Activated naive CD8-positive, alpha-beta T cell treated with anti-CD3 and anti-CD28 coated beads for 36 hours (primary cell): ENCODE measurements at regions not wholly inside any gene's neighbourhood (a gene's known extent, or its start where the extent isn't known, plus 50 kb on each side); places are given as distances from the start of the nearest gene placed in this dataset.
"Not testable (repeated sequence)": the region's sequence is repeated elsewhere in the genome, so short reads cannot be mapped to it uniquely, and the experiment has no call there.

Experiments
- DNase-seq: peaks from one replicate; pipeline ENCODE4 v3.0.0; 2021
- H3K27ac Mint-ChIP-seq: one replicate; pipeline ENCODE4 v1.8.0; 2022; ENCODE audit warnings: mild to moderate bottlenecking, moderate library complexity, mixed read lengths
- H3K27me3 Mint-ChIP-seq: one replicate; pipeline ENCODE4 v1.8.0; 2022; ENCODE audit warnings: mild to moderate bottlenecking, mixed read lengths
- H3K36me3 Mint-ChIP-seq: one replicate; pipeline ENCODE4 v1.8.0; 2021; ENCODE audit warnings: mild to moderate bottlenecking, mixed read lengths
- H3K4me1 Mint-ChIP-seq: one replicate; pipeline ENCODE4 v1.8.0; 2021; ENCODE audit warnings: mixed read lengths
- H3K4me3 Mint-ChIP-seq: one replicate; pipeline ENCODE4 v1.8.0; 2022; ENCODE audit warnings: mild to moderate bottlenecking, moderate library complexity, mixed read lengths
- H3K9me3 Mint-ChIP-seq: one replicate; pipeline ENCODE4 v1.8.0; 2022; ENCODE audit warnings: mixed read lengths

DNA sequence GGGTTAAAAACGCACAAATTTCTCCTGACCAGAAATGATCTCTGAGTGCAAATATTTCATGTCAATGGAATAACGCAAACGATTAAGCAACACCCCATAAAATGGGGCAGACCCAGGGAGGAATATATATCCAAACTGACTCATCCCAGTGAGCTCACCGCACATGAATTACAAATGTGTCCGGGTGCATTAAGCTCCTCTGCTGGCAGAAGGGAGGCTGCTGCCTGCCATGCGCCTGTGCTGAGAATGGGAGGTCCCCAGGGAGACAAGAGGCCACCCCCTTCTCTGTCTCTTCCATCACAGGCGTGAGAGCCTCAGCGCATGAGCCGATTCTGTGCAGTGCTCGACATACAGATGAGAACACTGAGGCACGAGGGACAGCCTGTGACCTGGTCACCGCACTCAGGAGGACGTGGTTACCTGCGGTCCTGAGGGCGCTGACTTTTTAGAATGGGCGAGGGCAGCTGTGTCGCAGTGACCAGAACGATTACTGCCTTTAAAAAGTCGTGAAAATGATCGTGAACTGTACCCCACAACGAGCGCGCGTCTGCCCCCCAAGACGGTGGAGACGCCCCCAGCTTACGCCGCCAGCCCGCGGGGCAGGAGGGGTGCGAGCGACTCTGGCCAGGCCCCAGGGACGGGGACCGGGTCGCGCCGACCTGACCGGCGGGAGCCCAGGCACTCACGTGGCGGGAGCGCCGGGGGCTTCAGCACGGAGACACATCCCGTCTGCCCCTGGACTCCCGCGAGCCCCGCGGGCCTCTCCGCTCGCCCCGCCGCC is 188.5 kb downstream of the ADRA2C start:
- Mint-ChIP-seq H3K4me1 (peaks cover 15% of the 10 kb centered on the region), H3K27ac (peak overlapping the region; percentile 97), H3K4me3 (peak overlapping the region; percentile 91)
- DNase-seq = peak; percentile 78
- not testable (repeated sequence) for H3K9me3 Mint-ChIP-seq, H3K27me3 Mint-ChIP-seq, H3K36me3 Mint-ChIP-seq

DNA sequence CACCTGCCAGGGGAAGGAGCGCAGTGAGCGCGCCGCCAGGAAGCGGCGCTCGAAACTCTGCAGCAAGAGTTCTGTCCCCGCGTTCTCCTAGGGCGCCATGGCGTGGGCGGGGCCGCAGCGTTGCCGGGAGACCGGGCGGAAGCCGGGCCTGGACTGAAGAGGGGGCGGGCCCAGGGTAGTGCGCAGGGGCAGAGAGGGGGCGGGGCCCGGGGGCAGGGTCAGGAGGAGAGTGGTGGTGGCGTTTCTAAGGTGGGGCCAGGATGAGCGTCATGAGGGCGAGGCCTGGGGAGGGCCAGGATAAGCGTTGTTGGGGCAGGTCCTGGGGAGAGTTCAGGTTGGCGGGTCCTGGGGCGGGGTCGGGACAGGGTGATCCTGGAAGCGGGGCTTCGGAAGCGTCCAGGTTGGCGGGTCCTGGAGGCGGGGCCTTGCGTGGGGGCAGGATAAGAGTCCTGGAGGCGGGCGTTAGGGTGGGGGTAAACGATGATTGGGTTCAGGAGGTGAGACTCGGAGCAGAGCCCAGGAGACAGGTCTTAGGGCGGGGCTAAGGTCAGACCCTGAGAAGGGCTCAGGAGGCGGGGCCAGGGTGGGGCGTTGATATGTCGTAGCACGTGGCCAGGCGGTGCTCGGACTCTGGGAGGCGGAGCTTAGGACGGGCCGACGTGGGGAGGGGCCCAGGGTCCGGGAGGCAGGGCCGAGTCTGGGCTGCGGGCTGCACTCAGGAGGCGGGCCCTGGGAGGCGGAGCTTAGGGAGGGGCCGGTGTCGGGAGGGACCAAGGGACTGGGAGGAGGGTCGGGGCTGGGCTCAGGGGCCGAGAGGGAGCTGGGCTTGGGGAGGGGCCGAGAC is 189.4 kb downstream of the ADRA2C start:
- peak; percentile 99 for DNase-seq
- H3K27ac Mint-ChIP-seq = peak overlapping the region; percentile 87
- H3K4me3 Mint-ChIP-seq = peak overlapping the region; percentile 91
- H3K4me1 Mint-ChIP-seq = peaks cover 15% of the 10 kb centered on the region
- H3K36me3 Mint-ChIP-seq, H3K27me3 Mint-ChIP-seq, H3K9me3 Mint-ChIP-seq: not testable (repeated sequence)

DNA sequence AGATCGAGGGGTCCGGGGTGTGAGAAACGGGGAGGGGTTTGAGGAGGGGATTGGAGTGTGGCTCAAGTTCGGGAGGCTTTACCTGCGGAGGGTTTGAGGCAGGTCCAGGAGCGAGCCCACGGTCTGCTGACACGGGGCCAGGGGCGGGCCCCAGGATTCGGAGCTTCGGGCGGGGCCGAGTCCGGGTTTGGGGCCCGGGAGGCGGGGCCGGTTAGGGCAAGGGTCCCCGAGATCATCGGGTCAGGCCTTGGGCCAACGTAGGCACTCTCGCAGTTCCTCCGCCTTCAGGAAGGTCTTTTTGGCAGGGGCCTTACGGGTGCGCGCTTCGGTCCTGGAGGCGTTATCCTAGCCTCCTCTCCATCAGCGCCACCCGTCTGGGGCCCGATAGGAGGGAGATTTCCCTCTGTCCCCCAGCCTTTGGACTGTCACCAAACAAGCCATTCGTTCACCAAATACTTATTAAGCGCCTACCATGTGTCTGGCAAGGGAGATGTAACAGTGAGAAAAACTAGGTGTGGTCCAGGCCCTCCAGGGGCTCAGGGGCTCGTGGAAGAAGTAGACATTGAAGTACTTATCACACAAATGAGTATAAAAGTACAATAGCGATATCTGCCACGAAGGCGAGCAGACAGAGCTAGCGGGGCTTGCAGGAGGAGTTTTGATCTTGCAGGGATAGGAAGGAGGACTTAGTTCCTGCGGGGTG is 190.1 kb downstream of the ADRA2C start:
- not testable (repeated sequence) for H3K9me3 Mint-ChIP-seq, DNase-seq, H3K27me3 Mint-ChIP-seq, H3K36me3 Mint-ChIP-seq
- Mint-ChIP-seq H3K27ac (peak overlapping the region; percentile 87), H3K4me3 (peak overlapping the region; percentile 91), H3K4me1 (peaks cover 15% of the 10 kb centered on the region)

DNA sequence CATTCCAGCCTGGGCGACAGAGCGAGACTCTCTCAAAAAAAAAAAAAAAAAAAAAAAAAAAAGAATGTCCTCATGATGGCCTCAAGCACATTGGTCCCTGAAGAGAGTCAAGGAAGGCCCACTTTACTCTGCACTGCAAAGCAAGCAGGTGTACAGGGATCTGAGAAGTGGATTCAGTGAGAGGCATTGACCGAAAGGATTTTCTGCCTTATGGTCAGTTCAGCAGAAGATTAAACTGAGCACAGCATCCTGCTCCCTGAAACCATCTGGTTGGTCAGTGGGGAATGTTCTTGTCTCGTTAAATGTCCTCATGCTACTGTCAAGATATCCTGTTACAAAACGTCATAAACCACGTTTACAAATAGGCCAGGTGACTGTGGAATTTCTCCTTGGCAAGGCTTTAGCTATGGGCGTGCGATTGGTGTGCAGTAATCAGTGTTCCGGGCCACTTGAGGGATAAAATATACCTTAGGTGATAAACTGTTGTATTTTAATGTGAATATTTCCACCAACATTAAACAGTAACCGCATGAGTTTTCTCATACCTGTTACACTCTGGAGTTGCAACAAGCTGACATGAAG is 195.0 kb downstream of the ADRA2C start:
- H3K4me3 Mint-ChIP-seq, DNase-seq, H3K27me3 Mint-ChIP-seq, H3K36me3 Mint-ChIP-seq, H3K9me3 Mint-ChIP-seq, H3K27ac Mint-ChIP-seq: not testable (repeated sequence)
- peaks cover 12% of the 10 kb centered on the region for H3K4me1 Mint-ChIP-seq

DNA sequence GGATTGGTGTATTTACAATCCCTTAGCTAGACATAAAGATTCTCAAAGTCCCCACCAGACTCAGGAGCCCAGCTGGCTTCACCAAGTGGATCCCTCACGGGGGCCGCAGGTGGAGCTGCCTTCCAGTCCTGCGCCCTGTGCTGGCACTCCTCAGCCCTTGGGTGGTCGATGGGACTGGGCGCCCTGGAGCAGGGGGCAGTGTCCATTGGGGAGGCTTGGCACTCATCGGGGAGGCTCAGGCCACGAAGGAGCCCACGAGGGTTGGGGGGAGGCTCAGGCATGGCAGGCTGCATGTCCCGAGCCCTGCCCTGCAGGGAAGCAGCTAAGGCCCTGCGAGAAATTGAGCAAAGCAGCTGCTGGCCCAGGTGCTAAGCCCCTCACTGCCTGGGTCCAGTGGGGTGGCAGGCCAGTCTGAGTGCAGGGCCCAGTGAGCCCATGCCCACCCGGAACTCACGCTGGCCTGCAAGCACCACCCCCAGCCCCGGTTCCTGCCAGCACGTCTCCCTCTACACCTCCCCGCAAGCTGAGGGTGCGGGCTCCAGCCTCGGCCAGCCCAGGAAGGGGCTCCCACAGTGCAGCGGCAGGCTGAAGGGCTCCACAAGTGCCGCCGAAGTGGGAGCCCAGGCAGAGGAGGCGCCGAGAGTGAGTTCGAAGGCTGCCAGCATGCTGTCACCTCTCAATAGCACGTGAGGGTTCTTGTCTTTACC is 198.5 kb downstream of the ADRA2C start:
- H3K4me1 Mint-ChIP-seq, DNase-seq, H3K4me3 Mint-ChIP-seq, H3K9me3 Mint-ChIP-seq, H3K27me3 Mint-ChIP-seq, H3K36me3 Mint-ChIP-seq, H3K27ac Mint-ChIP-seq: not testable (repeated sequence)

DNA sequence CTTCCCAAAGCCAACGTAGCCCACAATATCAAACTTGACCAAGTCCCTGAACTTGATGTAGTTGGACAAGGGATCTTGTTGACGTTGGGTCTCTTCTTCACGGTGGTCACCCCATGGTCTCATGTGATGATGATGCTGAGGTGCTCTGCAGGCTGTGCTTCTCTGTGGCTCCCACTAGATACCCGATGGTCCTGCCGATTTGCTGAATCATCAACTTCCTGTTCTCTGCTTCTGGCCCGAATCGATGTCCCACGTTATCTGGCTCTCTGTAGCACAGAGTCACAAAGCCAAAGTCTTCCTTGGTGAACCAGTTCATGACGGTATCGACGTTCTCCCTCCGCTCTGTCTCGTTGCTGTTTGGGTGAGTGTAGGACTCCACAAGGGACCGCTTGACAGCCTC is 201.0 kb downstream of the ADRA2C start:
- H3K27ac Mint-ChIP-seq, H3K9me3 Mint-ChIP-seq, H3K36me3 Mint-ChIP-seq, H3K4me1 Mint-ChIP-seq, H3K27me3 Mint-ChIP-seq, DNase-seq, H3K4me3 Mint-ChIP-seq: not testable (repeated sequence)

DNA sequence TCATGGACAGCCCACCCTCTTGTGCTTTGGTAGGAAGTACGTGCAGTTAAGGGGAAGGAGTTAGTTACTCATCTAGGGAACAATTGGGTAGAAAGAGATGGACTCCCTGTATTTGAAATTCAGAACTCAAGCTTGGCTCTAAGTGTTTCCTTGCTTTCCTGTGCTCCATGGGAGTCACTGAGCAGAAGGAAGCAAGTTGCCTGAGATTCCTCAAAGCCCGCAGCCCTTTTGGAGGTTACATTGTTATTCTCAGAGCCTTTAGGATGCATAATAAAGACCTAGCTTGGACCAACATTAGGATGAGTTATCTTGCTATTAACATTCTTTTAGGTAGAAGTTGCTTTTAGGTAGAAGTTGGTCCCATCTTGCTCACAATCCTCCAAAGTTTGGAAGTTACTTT is 206.4 kb downstream of the ADRA2C start:
- not testable (repeated sequence) for H3K27ac Mint-ChIP-seq, DNase-seq, H3K36me3 Mint-ChIP-seq, H3K4me1 Mint-ChIP-seq, H3K4me3 Mint-ChIP-seq, H3K9me3 Mint-ChIP-seq
- H3K27me3 Mint-ChIP-seq = peaks cover 19% of the 10 kb centered on the region

DNA sequence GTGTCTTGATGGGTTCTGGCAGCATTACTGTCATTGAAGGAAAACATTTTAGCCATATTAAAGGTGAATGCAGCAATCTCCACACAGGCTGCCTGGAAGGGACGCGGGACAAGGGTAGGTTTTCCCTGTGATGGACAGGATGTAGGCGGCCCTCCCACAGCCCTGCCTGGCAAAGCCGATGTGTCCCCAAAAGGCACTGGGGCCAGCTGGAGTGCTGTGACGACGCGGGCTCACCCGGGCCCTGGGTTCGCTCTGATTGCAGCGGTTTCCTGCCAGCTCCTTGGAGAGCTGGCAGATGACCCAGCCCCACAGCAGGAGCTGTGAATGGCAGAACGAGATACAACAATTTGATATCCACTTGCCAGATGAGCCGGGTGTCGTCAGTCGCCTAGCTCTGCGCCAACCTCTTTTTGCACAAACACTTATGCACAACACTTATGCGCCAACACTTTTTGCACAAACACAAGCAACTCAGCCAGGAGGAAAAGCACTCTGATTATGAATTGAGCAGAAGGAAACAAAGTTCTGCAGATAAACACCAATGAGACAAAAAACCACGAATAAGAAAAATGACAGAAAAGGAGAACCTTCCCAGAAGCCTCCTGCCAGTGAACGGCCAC is 207.5 kb downstream of the ADRA2C start:
- H3K27me3 Mint-ChIP-seq = peaks cover 19% of the 10 kb centered on the region
- not testable (repeated sequence) for H3K4me3 Mint-ChIP-seq, H3K27ac Mint-ChIP-seq, H3K9me3 Mint-ChIP-seq, DNase-seq, H3K4me1 Mint-ChIP-seq, H3K36me3 Mint-ChIP-seq

DNA sequence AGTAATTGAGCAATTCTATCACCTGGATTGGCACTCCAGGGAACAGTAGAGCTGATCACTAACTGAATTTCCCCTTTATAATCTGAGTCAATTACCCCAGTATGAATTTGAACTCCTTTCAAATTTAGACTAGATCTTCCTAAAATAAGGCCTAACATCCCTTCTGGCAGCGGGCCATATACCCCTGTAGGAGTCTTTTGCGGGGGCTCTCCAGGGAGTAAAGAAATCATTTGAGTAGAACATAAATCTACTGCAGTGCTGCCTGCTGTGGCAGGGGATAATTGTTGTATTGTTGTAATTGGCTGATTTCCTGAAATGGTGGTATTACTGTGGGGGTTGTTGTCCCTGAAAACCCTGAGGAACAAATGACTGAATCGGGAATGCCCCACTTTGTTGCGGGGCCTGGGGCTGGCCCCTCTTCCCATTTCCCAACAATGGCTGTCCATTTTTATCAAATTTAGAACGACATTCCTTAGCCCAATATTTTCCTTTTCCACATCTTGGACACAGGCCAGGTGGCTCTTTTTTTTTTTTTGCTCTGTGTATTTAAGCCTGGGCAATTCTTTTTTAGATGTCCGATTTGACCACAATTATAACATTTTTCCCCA is 217.4 kb downstream of the ADRA2C start:
- not testable (repeated sequence) for H3K27ac Mint-ChIP-seq, H3K9me3 Mint-ChIP-seq, H3K4me3 Mint-ChIP-seq, H3K4me1 Mint-ChIP-seq, H3K36me3 Mint-ChIP-seq, DNase-seq, H3K27me3 Mint-ChIP-seq

DNA sequence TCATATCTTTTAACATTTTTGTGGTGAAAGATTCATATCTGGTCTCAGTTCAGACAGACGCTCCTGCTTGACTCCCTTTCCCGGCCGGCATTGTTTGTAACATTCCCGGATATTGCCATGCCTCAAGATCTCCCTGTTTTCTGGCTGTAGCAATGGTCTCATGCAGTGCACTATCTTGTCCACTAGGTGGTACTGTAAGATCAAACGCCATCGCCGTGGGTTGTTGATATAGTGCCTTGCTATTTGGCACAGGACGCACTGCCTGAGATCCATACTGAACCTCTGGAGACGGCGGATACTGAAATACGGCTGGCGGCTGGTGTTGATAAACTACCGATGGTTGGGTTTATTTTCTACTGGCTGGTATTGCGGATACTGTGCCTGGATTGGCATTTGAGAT is 218.6 kb downstream of the ADRA2C start:
- H3K9me3 Mint-ChIP-seq, H3K36me3 Mint-ChIP-seq, DNase-seq, H3K4me1 Mint-ChIP-seq, H3K27me3 Mint-ChIP-seq, H3K27ac Mint-ChIP-seq: not testable (repeated sequence)
- peak overlapping the region; percentile 18 for H3K4me3 Mint-ChIP-seq

DNA sequence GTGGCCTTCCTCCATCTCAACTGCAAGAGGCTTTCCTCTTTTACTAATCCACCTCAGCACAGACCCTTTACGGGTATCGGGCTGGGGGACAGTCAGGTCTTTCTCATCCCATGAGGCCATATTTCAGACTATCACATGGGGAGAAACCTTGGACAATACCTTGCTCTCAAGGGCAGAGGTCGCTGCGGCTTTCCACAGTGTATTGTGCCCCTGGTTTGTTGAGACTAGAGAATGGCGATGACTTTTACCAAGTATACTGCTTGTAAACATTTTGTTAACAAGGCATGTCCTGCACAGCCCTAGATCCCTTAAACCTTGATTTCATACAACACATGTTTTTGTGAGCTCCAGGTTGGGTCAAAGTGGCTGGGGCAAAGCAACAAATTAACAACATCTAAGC is 220.2 kb downstream of the ADRA2C start:
- H3K27ac Mint-ChIP-seq, H3K4me3 Mint-ChIP-seq, H3K36me3 Mint-ChIP-seq, DNase-seq, H3K4me1 Mint-ChIP-seq, H3K9me3 Mint-ChIP-seq, H3K27me3 Mint-ChIP-seq: not testable (repeated sequence)

DNA sequence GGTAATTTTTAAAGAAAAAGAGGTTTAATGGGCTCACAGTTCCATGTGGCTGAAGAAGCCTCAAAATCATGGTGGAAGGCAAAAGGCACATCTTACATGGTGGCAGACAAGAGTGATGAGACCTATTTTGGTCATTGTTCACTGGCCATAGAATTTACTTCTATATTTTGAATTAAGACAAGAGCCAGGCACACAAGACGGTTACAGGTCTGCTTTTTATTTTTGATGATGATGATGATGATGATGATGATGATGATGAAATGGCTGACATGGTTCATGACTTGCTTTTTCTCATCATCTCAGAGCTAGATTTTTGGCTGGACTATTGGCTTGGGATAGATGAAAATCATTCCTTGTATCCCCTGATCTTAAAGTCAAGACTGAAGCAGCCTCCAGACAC is 229.3 kb downstream of the OTOP1 start:
- H3K27ac Mint-ChIP-seq, H3K9me3 Mint-ChIP-seq, H3K4me3 Mint-ChIP-seq, H3K36me3 Mint-ChIP-seq, H3K4me1 Mint-ChIP-seq, DNase-seq: not testable (repeated sequence)
- H3K27me3 Mint-ChIP-seq = peaks cover 15% of the 10 kb centered on the region

DNA sequence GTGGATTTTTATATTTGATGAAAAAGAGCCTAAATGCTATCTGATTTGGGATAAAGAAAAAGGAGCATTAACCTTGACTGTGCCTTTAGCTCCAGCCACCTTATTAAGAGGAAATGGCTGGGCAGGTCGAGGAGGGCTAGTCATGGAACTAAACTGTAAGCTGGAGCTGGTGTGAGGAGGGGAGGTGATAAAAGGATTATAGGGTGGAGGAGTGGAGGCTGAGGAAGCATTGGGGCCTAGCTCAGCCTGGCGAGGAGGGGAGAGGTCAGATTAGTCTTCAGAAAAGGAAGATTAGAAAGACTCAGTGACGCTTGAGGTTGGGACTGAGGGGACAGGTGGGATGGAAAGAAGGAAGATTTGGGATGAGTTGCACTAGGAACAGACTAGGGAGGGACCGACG is 222.7 kb downstream of the OTOP1 start:
- not testable (repeated sequence) for H3K9me3 Mint-ChIP-seq, H3K4me1 Mint-ChIP-seq, H3K27me3 Mint-ChIP-seq, H3K36me3 Mint-ChIP-seq, H3K27ac Mint-ChIP-seq, DNase-seq, H3K4me3 Mint-ChIP-seq

DNA sequence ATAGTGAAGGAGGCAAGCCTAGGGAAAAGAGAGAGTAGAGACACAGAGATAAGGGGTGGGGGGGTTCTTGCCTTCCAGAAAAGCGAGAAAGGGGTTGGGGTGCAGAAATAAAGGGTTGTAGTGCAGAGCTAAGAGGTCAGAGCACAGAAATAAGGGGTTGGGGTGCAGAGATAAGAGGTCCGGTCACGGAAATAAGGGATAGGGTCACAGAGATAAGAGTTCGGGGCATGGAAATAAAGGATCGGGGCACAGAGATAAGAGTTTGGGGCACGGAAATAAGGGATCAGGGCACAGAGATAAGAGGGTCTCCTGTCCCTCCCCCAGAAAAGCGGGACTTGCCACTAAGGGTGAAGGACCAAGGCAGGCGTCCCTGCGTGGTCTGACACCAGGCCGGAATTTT is 222.0 kb downstream of the OTOP1 start:
- not testable (repeated sequence) for H3K9me3 Mint-ChIP-seq, H3K36me3 Mint-ChIP-seq, DNase-seq, H3K4me3 Mint-ChIP-seq, H3K27me3 Mint-ChIP-seq, H3K27ac Mint-ChIP-seq, H3K4me1 Mint-ChIP-seq
